ENCODE measurements at regions not wholly inside any gene's neighbourhood (a gene's known extent, or its start where the extent isn't known, plus 50 kb on each side); places are given as distances from the start of the nearest gene placed in this dataset.

DNA sequence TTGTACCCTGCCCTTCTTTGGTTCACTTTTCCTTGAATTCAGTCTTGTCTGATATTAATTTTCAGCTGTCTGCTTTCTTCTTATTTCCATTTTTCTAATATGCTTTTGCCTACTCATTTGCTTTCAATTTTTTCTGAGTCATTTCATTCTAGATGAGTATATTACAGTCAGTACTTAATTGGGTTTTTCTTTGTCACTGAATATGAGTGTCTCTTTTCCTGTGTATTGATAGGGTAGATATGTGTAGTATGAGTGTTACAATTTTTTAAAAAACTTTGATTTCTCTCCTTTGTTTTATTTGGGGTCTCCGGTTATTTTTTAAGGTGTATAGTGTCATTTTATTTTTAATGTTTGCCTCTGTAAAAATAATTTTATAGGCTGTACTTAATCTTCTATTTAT is 222.2 kb downstream of the IDS start:
- TF ChIP-seq POLR2A (IDR thresholded peaks at IDR 0.05; ENCODE audit: low read length): no peak
- no peak for TF ChIP-seq GATA1 (IDR thresholded peaks at IDR 0.05; ENCODE audit: low read depth, low read length)
